ENCODE measurements at regions not wholly inside any gene's neighbourhood (a gene's known extent, or its start where the extent isn't known, plus 50 kb on each side); places are given as distances from the start of the nearest gene placed in this dataset.

- no peak overlapping the region for H3K27ac ChIP-seq (ENCODE audit: extremely low read depth, low read depth, low read length)
- 0% methylated on average over 5 of the region's 5 CpGs for WGBS (ENCODE audit: insufficient coverage, low coverage, missing lambda C conversion rate)
- H3K9ac ChIP-seq (ENCODE audit: insufficient read depth in 1 of 2, low read depth in 2 of 2, low read length in 2 of 2), result no peak overlapping the region
- DNase-seq (ENCODE audit: extremely low read depth in 1 of 4, low spot score in 3 of 4), result no peak
- H2AFZ ChIP-seq (ENCODE audit: low read depth, low read length), result no peak overlapping the region
- no peaks in the 10 kb centered on the region for H4K20me1 ChIP-seq (replicated peaks; ENCODE audit: control insufficient read depth, insufficient read depth, low read length)
- H3K9me1 ChIP-seq (ENCODE audit: control insufficient read depth, insufficient read depth, low read length), result no peaks in the 10 kb centered on the region
- ChIA-PET CTCF (ENCODE audit: low intra/inter-chr PET ratio) (no interaction called here), POLR2A (no interaction called here)
- peaks cover under 1 to 15% of the 10 kb centered on the region in 2 experiments; a peak in 3 of 5 replicates for H3K27me3 ChIP-seq (ENCODE audit: control insufficient read depth in 2 of 2, insufficient read depth in 2 of 2, low read length in 2 of 2)
- FAIRE-seq, result no peak
- no TSS peak for BruUV-seq (replicated peaks)
- no peak overlapping the region for H3K4me3 ChIP-seq
- H3K4me2 ChIP-seq (ENCODE audit: insufficient read depth, low read length), result no peak overlapping the region
- H3K4me1 ChIP-seq (replicated peaks in 1 of 2; ENCODE audit: control insufficient read depth in 2 of 2, insufficient read depth in 2 of 2, low read length in 2 of 2), result no peaks in the 10 kb centered on the region
- in situ Hi-C loops (cut with MboI), result no loop called here
- H3K9me3 ChIP-seq (replicated peaks; ENCODE audit: control insufficient read depth, insufficient read depth, low read depth, low read length), result no peaks in the 10 kb centered on the region
- H3K79me2 ChIP-seq (ENCODE audit: control insufficient read depth, insufficient read depth, low read length), result no peaks in the 10 kb centered on the region
- TF ChIP-seq GABPA (tag; conservative IDR thresholded peaks at IDR 0.05; ENCODE audit: low read depth) (no peak), ZHX1 (conservative IDR thresholded peaks at IDR 0.05; ENCODE audit: low read length) (no peak), SAFB (IDR thresholded peaks at IDR 0.05; ENCODE audit: borderline replicate concordance, low read depth, low read length) (no peak), EGR1 (conservative IDR thresholded peaks at IDR 0.05) (no peak), NFYB (IDR thresholded peaks at IDR 0.05; ENCODE audit: extremely low read depth, insufficient read length) (no peak), ZNF589 (CRISPR knock-in tag; IDR thresholded peaks at IDR 0.05; ENCODE audit: low read depth) (no peak), ZBTB1 (CRISPR knock-in tag; IDR thresholded peaks at IDR 0.05; ENCODE audit: borderline replicate concordance, low read depth) (no peak), HINFP (tag; conservative IDR thresholded peaks at IDR 0.05; ENCODE audit: low read depth) (no peak)
- intact Hi-C loops (cut with micrococcal nuclease), result no loop called here
- ATAC-seq, result no peak
- no peaks in the 10 kb centered on the region for H3K36me3 ChIP-seq (ENCODE audit: control insufficient read depth, insufficient read depth, low read length)
Observed at GRCh38 chr12:107306141-107306659, 212.9 kb upstream of the CRY1 start.
